ENCODE measurements at regions not wholly inside any gene's neighbourhood (a gene's known extent, or its start where the extent isn't known, plus 50 kb on each side); places are given as distances from the start of the nearest gene placed in this dataset.

- no peak for DNase-seq
Observed at GRCh38 chr2:6685447-6685846, 180.3 kb downstream of the CMPK2 start.

DNA sequence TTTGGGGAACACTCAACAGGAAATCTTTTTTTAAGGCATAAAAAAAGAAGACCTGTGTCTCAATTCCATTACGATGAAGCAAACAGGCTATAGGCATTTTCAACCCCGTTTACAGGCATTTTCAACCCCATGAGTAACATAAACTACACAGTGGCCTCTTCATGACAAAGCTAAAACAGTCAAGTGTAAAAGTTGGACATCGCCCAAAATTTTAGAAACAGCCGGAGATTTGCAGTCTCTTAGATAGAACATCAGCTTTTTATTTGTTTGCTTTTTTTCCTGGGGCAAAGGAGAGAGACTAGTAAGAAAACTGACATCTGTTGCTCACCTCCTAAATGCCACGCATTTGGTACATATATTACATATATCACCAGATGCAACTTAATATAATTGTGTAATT is 173.7 kb downstream of the CMPK2 start:
- DNase-seq: no peak

DNA sequence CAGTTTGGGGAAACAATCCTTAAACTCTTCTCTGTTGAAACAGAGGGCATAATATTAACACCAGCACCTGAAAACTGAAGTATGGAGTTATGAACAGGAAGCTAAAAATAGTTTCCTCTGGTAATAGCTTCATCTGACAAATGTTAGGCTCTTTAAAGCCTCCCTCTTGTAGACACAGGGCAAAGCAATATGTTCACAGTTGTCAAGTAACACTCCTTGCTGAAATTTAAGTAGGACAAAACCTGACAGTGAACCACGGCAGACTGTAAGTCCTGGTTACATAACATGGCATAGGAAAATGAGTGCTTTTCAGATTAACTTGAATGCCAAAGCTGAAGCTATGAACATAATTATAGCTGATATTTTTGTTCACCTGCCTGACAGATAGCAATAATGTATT is 172.9 kb downstream of the CMPK2 start:
- no peak for DNase-seq

DNA sequence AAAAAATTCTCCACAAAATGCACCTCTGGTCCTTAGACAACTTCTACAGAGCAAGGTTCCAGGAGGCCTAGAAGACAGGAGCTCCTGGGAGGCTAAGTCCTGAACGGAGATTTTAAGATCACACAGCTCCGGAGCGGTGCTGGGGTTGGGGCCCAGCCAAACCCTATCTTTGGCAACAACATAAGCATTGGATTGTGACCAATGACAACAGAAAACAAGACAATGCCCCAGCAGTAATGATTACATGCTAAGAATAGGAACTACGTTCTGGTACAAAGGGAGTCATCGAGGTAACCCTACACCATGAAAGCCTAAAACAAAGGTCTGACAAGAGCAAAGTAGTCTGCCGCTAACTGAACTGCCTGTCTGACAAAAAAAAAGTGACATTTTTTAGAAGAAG is 171.2 kb downstream of the CMPK2 start:
- DNase-seq: no peak

DNA sequence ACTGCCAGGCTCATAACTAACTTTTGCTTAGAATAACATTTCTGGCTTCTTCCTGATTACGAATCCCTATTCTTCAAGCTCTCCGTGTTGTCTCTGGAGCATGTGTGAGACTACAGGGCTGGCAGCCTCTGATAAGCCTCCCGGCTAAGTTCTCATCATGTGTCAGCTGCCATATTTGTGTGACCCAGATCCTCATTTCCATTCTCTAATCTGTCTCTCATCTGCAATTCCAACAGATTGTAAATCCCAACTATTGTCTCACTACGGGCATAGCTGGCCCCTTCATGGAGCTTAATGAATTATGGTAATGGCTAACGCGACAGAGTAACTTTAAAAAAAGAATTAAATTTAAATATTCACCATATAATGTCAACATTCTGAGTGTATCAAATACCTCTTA is 165.4 kb downstream of the CMPK2 start:
- no peak for DNase-seq

GRCh38 chr2:6704077-6704476 is 161.6 kb downstream of the CMPK2 start:
- no peak for DNase-seq

- DNase-seq: no peak
Observed at GRCh38 chr2:6721395-6721794, 144.3 kb downstream of the CMPK2 start.

- DNase-seq: no peak
Observed at GRCh38 chr2:6722574-6722973, 143.1 kb downstream of the CMPK2 start.

GRCh38 chr2:6723865-6724604 is 141.7 kb downstream of the CMPK2 start:
- no peak for DNase-seq

DNA sequence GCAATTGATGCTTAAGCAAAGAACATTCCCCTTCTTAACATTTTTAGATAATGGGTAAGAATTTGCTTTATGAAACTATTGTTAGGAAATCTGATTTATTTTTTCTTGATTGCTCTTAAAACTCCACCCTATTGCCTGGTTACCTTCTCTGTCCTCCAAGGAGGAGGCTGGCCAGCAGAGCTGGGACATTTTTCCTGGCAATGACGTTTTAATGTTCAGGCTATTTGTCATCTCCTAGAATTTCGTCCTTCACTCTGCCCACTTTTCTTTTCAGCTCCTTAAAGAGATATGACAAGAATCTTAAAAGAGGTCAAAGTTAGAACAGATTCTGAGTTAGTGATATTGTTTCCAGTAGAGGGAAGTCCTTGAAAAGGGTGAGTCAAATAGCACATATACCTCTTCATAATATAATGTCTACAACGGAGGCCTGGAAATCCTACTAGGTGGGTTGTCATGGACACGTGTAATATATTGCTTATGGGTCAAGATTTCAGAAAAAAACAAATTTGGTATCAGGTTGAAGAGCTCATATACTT is 141.0 kb downstream of the CMPK2 start:
- DNase-seq: no peak

DNA sequence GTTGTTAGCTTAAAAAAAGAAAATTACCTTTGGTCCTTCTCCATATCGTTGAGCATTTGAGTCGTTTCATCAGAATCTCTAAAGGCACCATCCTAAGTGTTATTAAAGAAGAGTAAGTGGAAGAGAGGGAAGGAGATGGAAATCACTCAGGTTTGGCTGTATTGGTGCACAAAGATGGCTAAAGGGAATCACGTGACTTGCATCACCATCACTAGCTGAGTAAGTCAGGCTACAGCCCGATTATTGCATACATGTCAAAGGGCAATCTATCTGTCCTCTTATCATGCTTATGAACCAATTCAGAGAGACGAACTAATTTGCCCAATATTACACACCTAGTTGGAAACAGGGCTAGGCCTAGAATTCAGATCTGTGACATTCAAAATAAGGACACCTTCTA is 137.6 kb downstream of the CMPK2 start:
- DNase-seq: no peak

DNA sequence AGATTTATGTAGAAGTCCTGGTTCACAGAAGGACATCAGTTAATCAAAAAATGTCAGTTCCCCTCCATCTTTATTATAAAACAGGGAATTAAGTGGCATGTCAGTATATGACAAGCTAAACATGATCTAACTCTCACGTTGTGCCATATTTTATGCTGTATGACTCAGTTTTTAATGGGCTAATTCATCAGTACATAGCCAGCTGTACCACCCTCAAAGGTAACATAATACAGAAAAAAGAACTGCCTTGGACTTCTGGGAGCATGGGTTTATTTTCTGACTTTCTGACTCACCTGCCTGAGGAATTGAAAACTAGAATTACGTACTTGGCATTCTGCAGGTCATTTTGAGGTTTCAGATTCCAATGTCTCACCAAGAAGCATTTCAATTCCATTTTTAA is 135.7 kb downstream of the CMPK2 start:
- no peak for DNase-seq

DNA sequence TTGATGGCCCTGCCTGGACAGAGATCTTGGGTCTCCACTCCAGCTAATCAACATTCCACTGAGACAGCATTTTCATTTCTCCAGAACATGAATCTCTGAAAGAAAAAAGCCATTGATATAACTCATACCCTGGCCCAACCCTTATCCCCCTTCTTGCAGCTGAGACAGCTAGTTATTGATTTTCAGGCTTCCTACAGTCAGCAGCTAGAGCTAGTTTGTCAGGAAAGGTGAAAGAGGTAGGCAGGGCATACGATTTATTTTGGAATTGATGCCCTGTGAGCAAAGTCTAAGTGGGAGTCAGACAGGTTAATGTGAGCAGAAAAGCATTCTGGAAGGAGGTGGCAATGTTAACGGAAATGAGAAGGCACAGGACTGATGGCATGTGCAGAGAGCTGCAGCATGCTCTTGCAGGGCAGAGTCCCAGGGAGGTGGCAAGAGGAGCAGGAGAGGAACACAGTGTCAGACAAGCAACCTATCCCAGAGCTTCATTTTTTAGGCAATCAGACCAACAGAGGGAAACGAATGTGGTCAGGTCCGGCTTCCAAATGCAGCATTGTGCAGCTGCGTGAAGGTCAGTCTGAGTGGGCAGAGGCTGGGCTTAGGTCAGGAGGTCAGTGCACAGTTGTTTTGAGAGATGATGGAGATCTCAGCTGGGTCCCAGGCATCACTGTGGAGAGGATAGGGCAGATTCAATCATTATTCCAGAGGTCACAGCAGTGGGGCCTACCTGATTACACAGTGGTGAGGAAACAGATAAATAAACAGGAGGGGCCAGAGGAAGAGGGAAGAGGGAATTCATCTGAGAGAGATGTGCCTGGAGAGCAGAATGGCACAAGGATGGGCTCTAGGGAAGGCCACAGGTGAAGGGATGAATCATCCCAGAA is 134.8 kb downstream of the CMPK2 start:
- no peak for DNase-seq

DNA sequence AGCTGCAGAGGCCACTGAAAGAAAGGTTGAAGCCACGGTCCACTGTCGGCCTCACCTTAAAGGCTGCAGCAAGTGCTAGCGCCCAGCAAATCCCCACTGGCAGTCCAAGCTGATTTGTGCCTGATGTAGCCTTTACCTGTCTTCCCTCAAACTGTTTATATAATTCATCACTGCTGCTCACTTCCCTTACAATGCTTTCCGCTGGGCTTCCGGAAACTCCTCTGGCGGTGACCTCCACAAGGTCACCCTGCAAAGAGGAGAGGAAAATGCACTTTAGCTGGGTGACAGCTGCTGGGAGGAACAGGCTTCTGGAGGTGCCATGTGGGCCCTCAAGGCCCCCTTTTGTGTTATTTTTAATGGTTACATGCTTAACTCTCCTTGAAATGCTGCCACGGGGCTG is 126.2 kb downstream of the CMPK2 start:
- DNase-seq: no peak

GRCh38 chr2:6741229-6741628 is 124.5 kb downstream of the CMPK2 start:
- DNase-seq: no peak

DNA sequence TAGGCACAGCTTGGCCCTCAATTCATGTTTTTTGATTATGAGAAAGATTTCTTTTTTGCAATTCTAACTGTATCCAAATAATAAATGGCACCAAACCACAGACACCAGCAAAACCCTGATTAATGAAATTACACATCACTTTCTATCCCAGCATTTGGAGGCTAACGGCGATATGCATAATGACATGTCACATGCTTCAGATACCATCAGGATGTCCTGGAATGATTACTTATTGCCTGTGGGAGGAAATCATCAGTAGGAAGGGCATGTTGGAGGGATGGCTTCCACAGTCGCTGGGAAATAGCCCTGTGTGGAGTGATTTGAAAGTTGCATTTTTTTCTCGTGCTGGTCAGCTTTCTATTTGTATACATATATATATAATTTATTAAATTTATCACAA is 121.7 kb downstream of the CMPK2 start:
- no peak for DNase-seq

- DNase-seq: no peak
Observed at GRCh38 chr2:6747433-6747832, 118.3 kb downstream of the CMPK2 start.

DNA sequence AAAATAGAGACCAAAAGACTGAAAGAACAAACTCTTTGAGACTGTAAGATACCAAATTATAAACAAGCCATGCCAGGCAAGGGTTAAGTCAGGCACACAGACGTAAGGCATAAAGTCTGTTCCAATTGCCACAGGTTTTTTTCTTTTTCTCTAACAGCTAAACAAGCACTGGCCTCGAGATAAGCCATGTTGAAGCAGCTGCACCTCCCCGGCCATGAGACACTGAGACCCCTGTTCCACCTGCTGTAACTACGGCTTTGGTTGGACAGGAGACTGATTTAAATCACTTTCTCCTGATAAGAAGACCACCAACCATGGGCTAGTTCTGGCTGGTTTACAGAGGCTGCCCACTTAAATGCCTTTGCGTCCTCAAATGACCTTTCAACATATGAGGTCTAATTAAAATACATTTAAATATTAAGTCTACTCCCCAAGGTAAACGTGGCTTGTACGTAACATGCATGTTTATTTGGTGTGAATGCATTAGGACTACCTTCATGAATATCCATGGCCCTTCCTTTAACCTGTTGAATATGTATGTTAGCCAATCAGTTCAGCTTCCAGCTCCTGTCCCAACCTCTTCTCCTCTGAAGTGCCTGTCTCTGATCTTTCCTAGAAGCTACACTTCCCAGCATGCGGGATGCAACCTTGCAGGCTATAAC is 117.2 kb downstream of the CMPK2 start:
- no peak for DNase-seq

- DNase-seq: no peak
Observed at GRCh38 chr2:6749962-6750361, 115.7 kb downstream of the CMPK2 start.

DNA sequence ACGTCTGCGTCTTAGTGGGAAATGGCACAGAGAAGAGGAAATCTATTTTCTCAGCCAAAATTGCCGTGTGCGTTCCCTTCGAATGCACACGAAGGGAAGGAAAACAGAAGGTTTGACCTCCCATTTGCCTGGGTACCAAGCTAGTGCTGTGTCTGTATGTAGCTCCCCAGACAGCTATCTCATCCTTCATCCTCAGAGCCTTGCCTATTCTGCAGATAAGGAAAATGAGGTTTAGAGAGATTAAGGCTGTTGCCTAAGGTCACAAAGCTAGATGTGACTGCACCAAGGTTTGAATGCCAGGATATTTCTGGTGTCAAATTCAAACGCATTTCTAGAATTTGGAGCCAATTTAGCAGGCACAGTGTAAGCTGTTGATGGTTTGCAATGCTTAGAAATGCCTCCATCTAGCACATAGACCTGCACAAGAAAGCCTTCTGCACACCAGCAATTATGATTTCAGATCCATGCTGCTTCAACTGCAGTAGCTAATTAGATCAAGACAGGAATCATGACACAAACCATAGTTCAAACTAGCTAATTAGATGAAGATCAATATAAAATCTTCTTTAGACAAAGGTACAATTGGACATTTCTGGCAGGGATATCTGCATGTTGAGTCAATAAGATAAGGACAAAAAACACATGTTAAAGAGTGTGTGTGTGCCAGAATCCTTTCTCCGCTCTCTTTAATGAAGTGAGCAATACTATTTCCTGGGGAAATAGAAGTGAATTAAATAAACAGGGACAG is 115.1 kb downstream of the CMPK2 start:
- no peak for DNase-seq

DNA sequence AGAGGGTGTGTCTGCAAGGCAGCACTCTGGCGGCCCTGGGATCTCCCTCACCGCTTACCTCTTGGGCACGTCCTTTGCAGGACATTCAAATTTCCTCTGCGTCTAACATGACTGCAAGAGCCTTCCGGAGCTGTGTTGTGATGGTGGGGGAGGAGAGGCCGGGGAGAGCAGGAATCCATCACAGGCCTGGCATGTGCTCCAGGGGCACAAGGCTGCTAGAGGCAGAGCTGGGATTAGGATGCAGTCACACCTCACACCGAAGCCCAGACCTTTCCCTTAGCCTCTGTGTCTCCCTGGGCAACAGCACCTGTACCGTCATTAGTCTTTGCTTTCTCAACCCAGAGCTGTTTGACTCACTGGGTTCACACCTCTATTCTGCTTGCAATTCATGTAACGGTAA is 111.3 kb downstream of the CMPK2 start:
- no peak for DNase-seq

DNA sequence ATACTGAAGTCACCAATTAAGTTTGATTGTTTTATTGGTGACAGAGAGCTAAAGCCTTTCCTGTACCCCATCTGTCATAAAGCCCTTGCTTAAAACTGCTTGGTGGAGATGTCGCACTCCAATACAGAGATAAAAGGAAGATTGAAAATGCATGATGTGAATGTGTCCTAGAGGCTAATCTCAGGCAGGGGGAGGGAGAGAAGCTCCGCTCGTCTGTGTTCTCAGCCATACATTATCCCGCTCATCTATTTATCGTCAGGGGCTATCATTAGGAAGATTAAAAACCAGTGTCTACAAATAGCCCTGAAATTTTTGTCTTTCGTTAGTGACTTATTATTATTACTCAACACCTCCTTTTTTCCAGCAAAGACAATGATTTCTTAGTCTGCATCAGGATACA is 110.3 kb downstream of the CMPK2 start:
- no peak for DNase-seq

- DNase-seq: no peak
Observed at GRCh38 chr2:6757215-6757614, 108.5 kb downstream of the CMPK2 start.
